Natural killer cell (primary cell): ENCODE measurements at regions not wholly inside any gene's neighbourhood (a gene's known extent, or its start where the extent isn't known, plus 50 kb on each side); places are given as distances from the start of the nearest gene placed in this dataset.

Source experiments
- ATAC-seq, 3 donors: fragments of 150-1000 bp in 2 of 3; fragments of 200-7000 bp in 1 of 3; cut with Tn5 transposase; 1 replicate in 1 of 3; 2 replicates in 2 of 3; pipeline ENCODE4 v1.10.0; 2021; ENCODE audit warnings: mild to moderate bottlenecking in 2 of 3, moderate library complexity in 2 of 3
- DNase-seq, 2 donors: peaks; one replicate each; pipeline versions ENCODE4 v3.0.0 to v3.0.0-alpha.2; 2013 to 2021; ENCODE audit warnings: mixed read lengths in 1 of 2
- H3K27ac ChIP-seq: one replicate; pipeline ENCODE4 v1.5.1; 2013; ENCODE audit warnings: mild to moderate bottlenecking, low read length
- H3K27me3 ChIP-seq: one replicate; pipeline ENCODE4 v1.6.1; 2013; ENCODE audit warnings: low read length; ENCODE audit not compliant: control insufficient read depth, insufficient read depth
- H3K36me3 ChIP-seq: one replicate; pipeline ENCODE4 v1.6.1; 2013; ENCODE audit warnings: low read length; ENCODE audit not compliant: control insufficient read depth, insufficient read depth
- H3K4me1 ChIP-seq: one replicate; pipeline ENCODE4 v1.6.1; 2013; ENCODE audit warnings: low read length; ENCODE audit not compliant: control insufficient read depth, insufficient read depth
- H3K4me3 ChIP-seq: one replicate; pipeline ENCODE4 v1.5.1; 2013; ENCODE audit warnings: low read length
- H3K9me3 ChIP-seq: one replicate; pipeline ENCODE4 v1.6.1; 2013; ENCODE audit warnings: low read length; ENCODE audit not compliant: control insufficient read depth, insufficient read depth
- H3K27ac Mint-ChIP-seq, 2 donors: one replicate each; pipeline ENCODE4 v1.8.0; 2022; ENCODE audit warnings: mild to moderate bottlenecking in 2 of 2, mixed read lengths in 2 of 2, moderate library complexity in 1 of 2
- H3K27me3 Mint-ChIP-seq, 2 donors: one replicate each; pipeline ENCODE4 v1.8.0; 2022; ENCODE audit warnings: low read depth in 2 of 2, mixed read lengths in 2 of 2
- H3K36me3 Mint-ChIP-seq: one replicate; pipeline ENCODE4 v1.8.0; 2022; ENCODE audit warnings: mixed read lengths
- H3K4me1 Mint-ChIP-seq, 2 donors: one replicate each; pipeline ENCODE4 v1.8.0; 2022; ENCODE audit warnings: mixed read lengths in 2 of 2
- H3K4me3 Mint-ChIP-seq: one replicate; pipeline ENCODE4 v1.8.0; 2022; ENCODE audit warnings: mild to moderate bottlenecking, moderate library complexity, mixed read lengths
- H3K9me3 Mint-ChIP-seq, 2 donors: one replicate each; pipeline ENCODE4 v1.8.0; 2022; ENCODE audit warnings: mixed read lengths in 2 of 2
- CTCF ChIP-seq: fragments of 200-600 bp; IDR thresholded peaks from one replicate; pipeline ENCODE4 v1.8.0; 2022; ENCODE audit warnings: antibody characterized with exemption
- WGBS: methylation state at CpG from one replicate; pipeline ENCODE4 v1.1.7; 2013; ENCODE audit warnings: missing lambda C conversion rate; ENCODE audit not compliant: insufficient coverage; 5-methylcytosine and 5-hydroxymethylcytosine counted together
- intact Hi-C: fragments of 100-400 bp; cut with micrococcal nuclease; formaldehyde crosslinking; loops from one replicate; pipeline ENCODE4 v1.14.2; 2022

DNA sequence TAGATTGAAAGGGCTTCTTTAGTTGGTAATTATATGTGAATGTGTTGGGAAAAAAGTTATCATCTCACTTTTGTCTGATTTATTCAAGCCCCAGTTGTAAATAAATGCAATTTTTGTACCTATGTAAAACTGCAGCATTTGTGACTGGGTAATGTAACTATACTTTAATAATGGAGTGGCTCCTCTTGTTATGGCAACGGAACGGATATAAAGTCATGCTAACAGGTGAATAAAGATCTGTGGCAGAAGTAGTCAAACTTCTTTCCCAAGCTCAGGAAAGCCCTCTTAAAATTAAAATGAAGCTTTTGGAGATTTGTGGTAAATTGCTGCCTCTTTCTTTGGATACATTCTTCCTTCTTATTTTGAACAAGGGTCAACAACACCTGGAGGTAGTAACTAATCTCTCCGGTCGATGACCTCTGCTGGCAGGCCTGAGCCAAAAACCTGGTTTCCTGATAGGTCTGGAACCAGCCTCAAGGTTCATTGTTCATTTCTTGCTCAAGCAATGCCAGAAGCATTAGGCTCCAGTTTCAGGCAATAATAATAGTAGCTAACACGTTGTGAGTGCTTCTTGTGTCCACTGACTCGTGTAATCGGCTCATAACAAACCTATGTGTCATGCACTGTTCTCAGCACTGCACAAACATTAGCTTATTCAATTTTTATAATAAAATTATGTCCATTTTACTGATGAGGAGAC, 313.4 kb upstream of the DACH1 start:
- Histone ChIP-seq H3K4me1 (no peaks in the 10 kb centered on the region), H3K27me3 (no peaks in the 10 kb centered on the region), H3K4me3 (no peak overlapping the region), H3K36me3 (no peaks in the 10 kb centered on the region), H3K9me3 (peaks cover 5% of the 10 kb centered on the region), H3K27ac (no peak overlapping the region)
- Mint-ChIP-seq H3K9me3 (peaks cover 5 to 12% of the 10 kb centered on the region in 2 donors), H3K36me3 (peaks cover 13% of the 10 kb centered on the region), H3K27ac (no peak overlapping the region), H3K4me1 (no peaks in the 10 kb centered on the region), H3K27me3 (no peaks in the 10 kb centered on the region), H3K4me3 (no peak overlapping the region)
- no peak for TF ChIP-seq CTCF
- ATAC-seq: no peak
- WGBS: 93% methylated on average over 7 of the region's 7 CpGs
- no peak for DNase-seq
- intact Hi-C loops: no loop called here

DNA sequence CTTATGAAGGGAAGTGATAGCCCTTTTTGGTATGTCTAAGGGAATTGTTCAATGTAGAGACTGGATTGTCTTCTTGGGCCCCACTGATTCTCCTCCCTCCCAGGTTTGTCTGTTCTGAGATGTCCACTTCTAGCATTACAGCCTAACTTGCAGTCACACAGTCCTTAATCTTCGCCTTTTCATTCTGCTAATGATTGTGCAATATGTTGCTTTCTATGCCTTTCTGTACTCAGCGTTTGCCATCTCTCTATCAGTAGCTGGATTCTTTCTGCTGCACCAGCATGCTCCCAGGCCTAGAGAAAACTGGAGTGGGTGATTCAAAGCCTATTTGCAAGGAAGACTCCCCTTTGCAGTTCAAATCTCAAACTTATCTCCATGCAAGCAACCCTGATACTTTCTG, 307.5 kb upstream of the DACH1 start:
- no peak overlapping the region for H3K27ac Mint-ChIP-seq
- no peak overlapping the region for H3K27ac ChIP-seq
- no peaks in the 10 kb centered on the region for H3K27me3 ChIP-seq
- H3K36me3 Mint-ChIP-seq: peaks cover 7% of the 10 kb centered on the region
- no peaks in the 10 kb centered on the region for H3K4me1 ChIP-seq
- H3K4me3 ChIP-seq: no peak overlapping the region
- intact Hi-C loops: no loop called here
- TF ChIP-seq CTCF: no peak
- H3K9me3 Mint-ChIP-seq: peaks cover 4 to 5% of the 10 kb centered on the region in 2 donors
- DNase-seq: no peak
- H3K4me3 Mint-ChIP-seq: no peak overlapping the region
- no peaks in the 10 kb centered on the region for H3K9me3 ChIP-seq
- no peaks in the 10 kb centered on the region for H3K4me1 Mint-ChIP-seq
- WGBS: 81% methylated on average over 2 of the region's 2 CpGs
- ATAC-seq: no peak
- H3K36me3 ChIP-seq: no peaks in the 10 kb centered on the region
- no peaks in the 10 kb centered on the region for H3K27me3 Mint-ChIP-seq

- Mint-ChIP-seq H3K27me3 (no peaks in the 10 kb centered on the region), H3K27ac (no peak overlapping the region), H3K4me1 (no peaks in the 10 kb centered on the region), H3K4me3 (no peak overlapping the region), H3K36me3 (no peaks in the 10 kb centered on the region), H3K9me3 (peaks cover 5 to 10% of the 10 kb centered on the region in 2 donors)
- intact Hi-C loops: no loop called here
- no peak overlapping the region for H3K4me3 ChIP-seq
- DNase-seq (no peak), ATAC-seq (no peak)
- no peaks in the 10 kb centered on the region for H3K9me3 ChIP-seq
- H3K27ac ChIP-seq: no peak overlapping the region
- no peaks in the 10 kb centered on the region for H3K4me1 ChIP-seq
- WGBS: 93% methylated on average over 11 of the region's 11 CpGs
- H3K27me3 ChIP-seq: no peaks in the 10 kb centered on the region
- TF ChIP-seq CTCF: no peak
- no peaks in the 10 kb centered on the region for H3K36me3 ChIP-seq
Measured at GRCh38 chr13:72170571-72170970, 303.6 kb upstream of the DACH1 start.
